ENCODE measurements at regions not wholly inside any gene's neighbourhood (a gene's known extent, or its start where the extent isn't known, plus 50 kb on each side); places are given as distances from the start of the nearest gene placed in this dataset.

GRCh38 chr5:39822020-39822419 lies 397.2 kb upstream of the DAB2 start:
- TF ChIP-seq CTCF (IDR thresholded peaks at IDR 0.05; ENCODE audit: low read length) (no peak), EZH2 (optimal IDR thresholded peaks at IDR 0.05; ENCODE audit: low read depth, low read length) (no peak)

Data from MM.1S (cell line).